ENCODE measurements at regions not wholly inside any gene's neighbourhood (a gene's known extent, or its start where the extent isn't known, plus 50 kb on each side); places are given as distances from the start of the nearest gene placed in this dataset.

DNA sequence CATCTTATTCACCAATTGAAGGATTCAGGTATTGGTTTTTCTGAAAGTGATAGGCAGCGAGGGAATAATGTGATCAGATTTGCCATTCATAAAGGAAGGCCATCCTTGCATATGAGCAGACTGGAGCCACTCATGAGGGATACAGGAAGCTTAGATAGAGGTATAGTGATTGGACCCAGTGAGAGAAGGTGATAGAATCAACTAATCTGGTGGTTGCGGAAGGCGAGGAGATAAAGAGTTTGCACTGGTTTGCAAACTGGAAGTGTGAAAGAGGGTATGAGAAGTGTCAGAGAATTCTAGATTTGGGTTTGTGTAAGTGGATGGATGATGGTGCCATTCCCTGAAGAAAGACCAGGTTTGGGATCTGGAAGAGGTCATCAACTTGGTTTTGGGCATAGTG, 57.3 kb upstream of the RASGEF1B start:
- no peak for DNase-seq (ENCODE audit: extremely low read depth, low read depth, low spot score)

DNA sequence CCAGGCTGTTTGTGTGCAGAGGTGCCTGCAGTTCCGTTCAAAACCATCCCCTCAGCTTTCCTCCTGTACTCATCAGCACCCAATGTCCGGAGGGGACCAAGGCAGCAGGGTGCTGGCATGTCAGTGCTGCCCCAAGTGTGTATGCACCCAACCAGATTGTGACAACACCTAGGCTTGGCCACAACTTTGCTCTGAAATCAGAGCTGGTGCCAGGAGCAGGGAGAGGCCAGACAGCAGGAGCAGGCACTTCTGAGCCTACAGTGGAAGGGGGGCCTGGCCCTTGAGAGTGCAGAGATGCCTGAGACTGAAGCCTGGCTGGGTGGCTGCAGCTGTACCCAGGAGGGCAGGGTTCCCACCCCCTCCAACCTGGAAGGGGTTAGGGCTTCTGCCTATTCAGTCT, 56.5 kb upstream of the RASGEF1B start:
- DNase-seq (ENCODE audit: extremely low read depth, low read depth, low spot score) = no peak

DNA sequence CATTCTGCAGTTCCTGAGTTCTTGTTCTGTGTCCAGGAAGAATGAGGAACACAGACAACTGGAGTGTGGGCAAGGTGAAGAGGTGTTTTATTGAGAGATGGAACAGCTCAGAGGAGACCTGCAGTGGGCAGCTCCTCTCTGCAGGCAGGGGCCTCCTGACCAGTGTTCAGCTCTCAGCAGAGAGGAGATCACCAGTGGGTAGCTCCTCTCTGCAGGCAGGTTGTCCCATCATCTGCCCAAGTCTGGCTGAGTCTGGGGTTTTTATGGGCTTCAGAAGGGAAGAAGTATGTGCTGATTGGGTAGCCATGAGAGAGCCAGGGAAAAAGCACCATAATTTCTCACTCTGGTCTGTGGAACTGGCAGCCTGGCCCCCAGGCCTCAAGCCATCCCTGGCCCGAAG, 56.0 kb upstream of the RASGEF1B start:
- DNase-seq (ENCODE audit: extremely low read depth, low read depth, low spot score) = no peak

DNA sequence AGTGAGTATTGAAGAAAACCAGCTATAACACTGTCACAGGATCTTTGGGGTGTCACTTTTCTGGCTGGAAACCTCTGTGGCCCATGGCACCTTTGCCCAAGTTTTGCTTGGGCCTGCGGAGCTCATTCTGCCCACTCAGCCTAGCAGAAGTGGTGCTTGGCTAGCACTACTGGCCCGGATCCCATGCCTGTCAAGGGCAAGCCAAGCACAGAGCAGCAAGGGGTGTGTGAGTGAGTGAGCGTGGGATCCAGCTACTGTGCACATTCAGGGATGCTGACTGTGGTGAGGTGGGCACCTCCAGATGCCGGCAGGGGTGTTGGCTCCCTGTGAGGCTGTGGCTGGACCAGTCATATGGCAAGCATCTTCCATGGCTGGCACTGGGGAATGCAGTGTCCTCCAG, 55.4 kb upstream of the RASGEF1B start:
- DNase-seq (ENCODE audit: extremely low read depth, low read depth, low spot score) = no peak

DNA sequence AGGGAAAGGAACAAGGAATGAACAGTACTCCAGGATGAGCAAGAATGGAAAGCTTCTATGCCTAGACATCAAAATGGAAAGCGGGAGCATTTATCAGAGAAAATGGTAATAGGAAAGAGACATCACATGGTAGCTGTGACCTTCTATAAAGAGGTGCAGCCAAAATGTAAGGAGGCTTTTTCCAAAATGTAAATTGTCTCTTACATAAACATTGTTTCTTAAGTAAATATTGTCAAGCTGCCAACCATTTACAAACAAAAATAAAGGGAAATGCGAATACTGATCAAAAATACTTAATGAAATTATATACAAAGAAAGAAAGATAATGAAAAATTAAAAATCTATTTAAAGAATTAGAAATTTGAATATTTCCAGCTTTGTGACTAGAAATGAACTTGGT, 55.0 kb upstream of the RASGEF1B start:
- no peak for DNase-seq (ENCODE audit: extremely low read depth, low read depth, low spot score)

DNA sequence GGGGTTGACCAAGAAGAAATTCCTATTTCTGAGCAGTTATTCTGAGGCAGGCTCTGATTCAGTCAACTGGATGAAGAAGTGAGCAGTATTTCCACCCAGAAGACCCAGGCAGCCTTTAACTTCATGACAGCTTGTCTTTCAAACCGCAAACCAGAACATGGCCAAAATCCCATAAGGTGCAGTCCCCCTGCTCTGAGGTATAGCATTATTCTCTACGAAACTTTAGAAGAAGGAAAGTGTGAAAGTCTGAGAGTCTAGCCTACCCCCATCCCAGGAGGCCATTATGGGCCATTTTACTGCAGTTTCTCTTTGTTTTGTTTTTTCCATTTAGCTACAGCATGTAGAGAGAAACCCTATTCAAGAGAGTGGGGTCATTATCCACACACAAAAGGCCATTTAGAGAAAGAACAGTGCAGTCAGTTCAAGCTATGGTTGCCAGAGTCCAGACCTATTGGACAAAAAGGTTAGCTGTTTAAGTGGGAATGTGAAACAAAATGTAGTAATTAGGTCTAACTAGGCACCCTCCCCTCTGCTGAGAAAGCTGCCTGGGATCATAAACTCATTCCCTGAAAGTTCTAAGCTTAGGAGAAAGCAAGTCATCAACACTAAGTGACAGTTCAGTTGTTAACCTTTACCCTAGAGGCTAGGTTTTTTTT, 52.1 kb upstream of the RASGEF1B start:
- no peak for DNase-seq (ENCODE audit: extremely low read depth, low read depth, low spot score)

DNA sequence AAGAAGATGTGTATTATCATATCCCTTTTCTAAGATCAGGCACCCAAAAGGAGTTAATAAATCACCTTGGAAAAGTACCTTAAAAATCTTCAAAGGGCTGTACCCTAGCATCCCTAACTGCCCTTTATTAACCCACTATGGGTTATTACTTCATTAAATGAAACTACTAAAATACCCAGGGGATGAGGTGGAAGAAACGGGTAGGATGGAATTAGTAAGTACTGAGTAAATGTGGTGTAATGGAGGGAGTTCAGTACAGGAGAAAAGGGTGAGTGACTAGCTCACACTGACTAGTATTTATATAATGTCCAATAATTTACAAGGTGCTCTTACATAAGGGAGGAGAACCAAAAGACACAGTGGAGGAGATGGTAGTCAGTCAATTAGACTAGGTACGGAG, 51.0 kb upstream of the RASGEF1B start:
- no peak for DNase-seq (ENCODE audit: extremely low read depth, low read depth, low spot score)

DNA sequence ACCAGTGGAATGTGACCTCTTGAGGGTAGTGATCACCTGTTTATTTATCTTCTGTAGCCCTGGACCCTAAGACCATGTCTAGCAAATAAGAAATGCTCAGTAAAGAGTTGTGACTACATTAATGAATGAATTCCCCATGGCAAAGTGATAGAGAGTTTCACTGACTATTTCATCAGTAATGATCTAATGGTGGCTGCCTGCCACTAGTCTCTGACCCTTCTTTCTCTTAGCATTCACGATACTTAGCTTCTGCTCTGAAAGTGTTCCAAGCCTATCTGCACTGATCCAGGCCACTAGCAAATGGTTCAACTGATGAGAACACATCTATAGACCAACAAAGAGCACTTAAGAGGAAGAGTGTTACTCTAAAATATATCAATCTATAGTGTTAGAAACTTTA, 50.0 kb upstream of the RASGEF1B start:
- DNase-seq (ENCODE audit: extremely low read depth, low read depth, low spot score) = no peak

Data from glomerular endothelial cell (primary cell).